ENCODE measurements at regions not wholly inside any gene's neighbourhood (a gene's known extent, or its start where the extent isn't known, plus 50 kb on each side); places are given as distances from the start of the nearest gene placed in this dataset.

GRCh38 chr18:48488388-48488850 lies 50.4 kb upstream of the CTIF start:
- Histone ChIP-seq H3K9me3 (ENCODE audit: control insufficient read depth, low read length) (no peaks in the 10 kb centered on the region), H3K9ac (ENCODE audit: low read length) (no peak overlapping the region), H3K4me1 (ENCODE audit: control insufficient read depth, insufficient read depth, low read length) (peaks cover 29% of the 10 kb centered on the region), H3K4me3 (ENCODE audit: low read length) (no peak overlapping the region), H3K27me3 (replicated peaks; ENCODE audit: control insufficient read depth, insufficient read depth, low read length) (peaks cover 2% of the 10 kb centered on the region), H3K36me3 (ENCODE audit: control insufficient read depth, insufficient read depth, low read length, severe bottlenecking) (no peaks in the 10 kb centered on the region)
- DNase-seq (ENCODE audit: low read depth), result peak; percentile 86

GRCh38 chr18:48486754-48487153 lies 52.1 kb upstream of the CTIF start:
- Histone ChIP-seq H3K4me3 (ENCODE audit: low read length) (no peak overlapping the region), H3K36me3 (ENCODE audit: control insufficient read depth, insufficient read depth, low read length, severe bottlenecking) (no peaks in the 10 kb centered on the region), H3K27me3 (replicated peaks; ENCODE audit: control insufficient read depth, insufficient read depth, low read length) (no peaks in the 10 kb centered on the region), H3K9ac (ENCODE audit: low read length) (peak overlapping the region; percentile 55), H3K9me3 (ENCODE audit: control insufficient read depth, low read length) (no peaks in the 10 kb centered on the region), H3K4me1 (ENCODE audit: control insufficient read depth, insufficient read depth, low read length) (peaks cover 26% of the 10 kb centered on the region)
- DNase-seq (ENCODE audit: low read depth), result peak; percentile 58

- no peak for DNase-seq (ENCODE audit: low read depth)
- Histone ChIP-seq H3K4me1 (ENCODE audit: control insufficient read depth, insufficient read depth, low read length) (peaks cover 26% of the 10 kb centered on the region), H3K4me3 (ENCODE audit: low read length) (no peak overlapping the region), H3K36me3 (ENCODE audit: control insufficient read depth, insufficient read depth, low read length, severe bottlenecking) (no peaks in the 10 kb centered on the region), H3K9ac (ENCODE audit: low read length) (peak overlapping the region; percentile 55), H3K9me3 (ENCODE audit: control insufficient read depth, low read length) (no peaks in the 10 kb centered on the region), H3K27me3 (replicated peaks; ENCODE audit: control insufficient read depth, insufficient read depth, low read length) (no peaks in the 10 kb centered on the region)
Measured at GRCh38 chr18:48485828-48486405, 52.9 kb upstream of the CTIF start.

GRCh38 chr18:48481092-48481491 lies 57.7 kb upstream of the CTIF start:
- Histone ChIP-seq H3K9me3 (ENCODE audit: control insufficient read depth, low read length) (peaks cover 7% of the 10 kb centered on the region), H3K36me3 (ENCODE audit: control insufficient read depth, insufficient read depth, low read length, severe bottlenecking) (no peaks in the 10 kb centered on the region), H3K4me1 (ENCODE audit: control insufficient read depth, insufficient read depth, low read length) (peaks cover 12% of the 10 kb centered on the region), H3K4me3 (ENCODE audit: low read length) (no peak overlapping the region), H3K9ac (ENCODE audit: low read length) (no peak overlapping the region), H3K27me3 (replicated peaks; ENCODE audit: control insufficient read depth, insufficient read depth, low read length) (no peaks in the 10 kb centered on the region)
- no peak for DNase-seq (ENCODE audit: low read depth)

- H3K4me3 ChIP-seq (ENCODE audit: low read length), result no peak overlapping the region
Measured at GRCh38 chr18:48479531-48479930, 59.3 kb upstream of the CTIF start.

GRCh38 chr18:48477348-48477747 lies 61.5 kb upstream of the CTIF start:
- Histone ChIP-seq H3K4me1 (ENCODE audit: control insufficient read depth, insufficient read depth, low read length) (peaks cover 19% of the 10 kb centered on the region), H3K9me3 (ENCODE audit: control insufficient read depth, low read length) (peaks cover 7% of the 10 kb centered on the region), H3K36me3 (ENCODE audit: control insufficient read depth, insufficient read depth, low read length, severe bottlenecking) (no peaks in the 10 kb centered on the region), H3K4me3 (ENCODE audit: low read length) (no peak overlapping the region), H3K9ac (ENCODE audit: low read length) (peak overlapping the region; percentile 57), H3K27me3 (replicated peaks; ENCODE audit: control insufficient read depth, insufficient read depth, low read length) (no peaks in the 10 kb centered on the region)
- no peak for DNase-seq (ENCODE audit: low read depth)

More at GRCh38 chr18:48479531-48479930, 59.3 kb upstream of the CTIF start:
- Histone ChIP-seq H3K9ac (ENCODE audit: low read length) (peak overlapping the region; percentile 16), H3K36me3 (ENCODE audit: control insufficient read depth, insufficient read depth, low read length, severe bottlenecking) (no peaks in the 10 kb centered on the region), H3K27me3 (replicated peaks; ENCODE audit: control insufficient read depth, insufficient read depth, low read length) (no peaks in the 10 kb centered on the region), H3K4me1 (ENCODE audit: control insufficient read depth, insufficient read depth, low read length) (peaks cover 12% of the 10 kb centered on the region), H3K9me3 (ENCODE audit: control insufficient read depth, low read length) (peaks cover 7% of the 10 kb centered on the region)
- DNase-seq (ENCODE audit: low read depth), result peak; percentile 64

GRCh38 chr18:48476550-48476917 lies 62.3 kb upstream of the CTIF start:
- no peaks in the 10 kb centered on the region for H3K36me3 ChIP-seq (ENCODE audit: control insufficient read depth, insufficient read depth, low read length, severe bottlenecking)
- H3K4me3 ChIP-seq (ENCODE audit: low read length), result no peak overlapping the region
- no peaks in the 10 kb centered on the region for H3K27me3 ChIP-seq (replicated peaks; ENCODE audit: control insufficient read depth, insufficient read depth, low read length)
- DNase-seq (ENCODE audit: low read depth), result no peak
- peaks cover 24% of the 10 kb centered on the region for H3K4me1 ChIP-seq (ENCODE audit: control insufficient read depth, insufficient read depth, low read length)
- H3K9me3 ChIP-seq (ENCODE audit: control insufficient read depth, low read length), result peaks cover 7% of the 10 kb centered on the region
- H3K9ac ChIP-seq (ENCODE audit: low read length), result peak overlapping the region; percentile 57

GRCh38 chr18:48475635-48476549 lies 62.9 kb upstream of the CTIF start:
- DNase-seq (ENCODE audit: low read depth), result peak; percentile 91
- Histone ChIP-seq H3K4me1 (ENCODE audit: control insufficient read depth, insufficient read depth, low read length) (peaks cover 28% of the 10 kb centered on the region), H3K4me3 (ENCODE audit: low read length) (no peak overlapping the region), H3K9me3 (ENCODE audit: control insufficient read depth, low read length) (peaks cover 7% of the 10 kb centered on the region), H3K9ac (ENCODE audit: low read length) (peak overlapping the region; percentile 57), H3K36me3 (ENCODE audit: control insufficient read depth, insufficient read depth, low read length, severe bottlenecking) (no peaks in the 10 kb centered on the region), H3K27me3 (replicated peaks; ENCODE audit: control insufficient read depth, insufficient read depth, low read length) (no peaks in the 10 kb centered on the region)

- Histone ChIP-seq H3K9me3 (ENCODE audit: control insufficient read depth, low read length) (peaks cover 7% of the 10 kb centered on the region), H3K4me3 (ENCODE audit: low read length) (no peak overlapping the region), H3K27me3 (replicated peaks; ENCODE audit: control insufficient read depth, insufficient read depth, low read length) (no peaks in the 10 kb centered on the region), H3K36me3 (ENCODE audit: control insufficient read depth, insufficient read depth, low read length, severe bottlenecking) (no peaks in the 10 kb centered on the region), H3K4me1 (ENCODE audit: control insufficient read depth, insufficient read depth, low read length) (peaks cover 41% of the 10 kb centered on the region), H3K9ac (ENCODE audit: low read length) (no peak overlapping the region)
- no peak for DNase-seq (ENCODE audit: low read depth)
Measured at GRCh38 chr18:48473816-48474215, 64.6 kb upstream of the ZBTB7C start.

GRCh38 chr18:48472610-48473009 lies 63.4 kb upstream of the ZBTB7C start:
- no peaks in the 10 kb centered on the region for H3K27me3 ChIP-seq (replicated peaks; ENCODE audit: control insufficient read depth, insufficient read depth, low read length)

GRCh38 chr18:48470484-48471180 lies 61.4 kb upstream of the ZBTB7C start:
- no peaks in the 10 kb centered on the region for H3K36me3 ChIP-seq (ENCODE audit: control insufficient read depth, insufficient read depth, low read length, severe bottlenecking)
- peak; percentile 76 for DNase-seq (ENCODE audit: low read depth)
- H3K27me3 ChIP-seq (replicated peaks; ENCODE audit: control insufficient read depth, insufficient read depth, low read length), result no peaks in the 10 kb centered on the region
- peaks cover 33% of the 10 kb centered on the region for H3K4me1 ChIP-seq (ENCODE audit: control insufficient read depth, insufficient read depth, low read length)
- H3K4me3 ChIP-seq (ENCODE audit: low read length), result no peak overlapping the region
- H3K9ac ChIP-seq (ENCODE audit: low read length), result peak overlapping the region; percentile 52
- no peaks in the 10 kb centered on the region for H3K9me3 ChIP-seq (ENCODE audit: control insufficient read depth, low read length)

More at GRCh38 chr18:48472610-48473009, 63.4 kb upstream of the ZBTB7C start:
- Histone ChIP-seq H3K4me3 (ENCODE audit: low read length) (no peak overlapping the region), H3K36me3 (ENCODE audit: control insufficient read depth, insufficient read depth, low read length, severe bottlenecking) (no peaks in the 10 kb centered on the region), H3K9me3 (ENCODE audit: control insufficient read depth, low read length) (no peaks in the 10 kb centered on the region), H3K4me1 (ENCODE audit: control insufficient read depth, insufficient read depth, low read length) (peaks cover 45% of the 10 kb centered on the region), H3K9ac (ENCODE audit: low read length) (no peak overlapping the region)
- no peak for DNase-seq (ENCODE audit: low read depth)
